HCT116 (cell line): ENCODE measurements at regions not wholly inside any gene's neighbourhood (a gene's known extent, or its start where the extent isn't known, plus 50 kb on each side); places are given as distances from the start of the nearest gene placed in this dataset.

ENCODE experiments used
- ATAC-seq: fragments of 200-7000 bp; cut with Tn5 transposase; 2 replicates; pipeline ENCODE4 v1.9.1; 2020; ENCODE audit warnings: mild to moderate bottlenecking, moderate library complexity
- BruUV-seq: library from RNA; stranded (reverse); fragments of 400-500 nt; replicated peaks from 2 replicates; lab custom pipeline; 2021; lab: Mats Ljungman, UMichigan
- CTCF ChIA-PET: fragments of 300-600 bp; sonication (Branson Sonifier 250); formaldehyde crosslinking; loops from one replicate; lab custom pipeline; 2021; ENCODE audit warnings: antibody characterized with exemption; lab: Charles Lee
- POLR2A ChIA-PET: fragments of 300-600, 350-600 bp; sonication (Branson Sonifier 250); formaldehyde crosslinking; loops from one replicate; lab custom pipeline; 2021; ENCODE audit warnings: antibody characterized with exemption; lab: Charles Lee
- RAD21 ChIA-PET, 2 experiments: fragments of 300-600 bp; sonication (Branson Sonifier 250); formaldehyde crosslinking; loops; one replicate each; lab custom pipeline; 2023; ENCODE audit warnings: low total read pairs in 2 of 2; ENCODE audit not compliant: uncharacterized antibody in 2 of 2, unreplicated experiment in 2 of 2, low non-redundant PET in 1 of 2; lab: Charles Lee
- DNase-seq: peaks from one replicate; pipeline ENCODE4 v3.0.0-alpha.2; 2010; ENCODE audit warnings: low read depth, low spot score
- H2AFZ ChIP-seq: fragments of 200-600 bp; shearing (Covaris generic), sonication (generic); 2 replicates; pipeline ENCODE4 v1.6.1; 2017; ENCODE audit warnings: low read depth, mixed run types, mixed read lengths, antibody characterized with exemption, low read length; ENCODE audit not compliant: poor library complexity, severe bottlenecking
- H3K27ac ChIP-seq: 2 replicates; pipeline ENCODE4 v1.5.1; 2012; ENCODE audit warnings: low read depth, low read length
- H3K27me3 ChIP-seq: fragments of 200-600 bp; sonication (generic); 2 replicates; pipeline ENCODE4 v1.6.1; 2016; ENCODE audit warnings: mixed run types, low read length, mixed read lengths; ENCODE audit not compliant: insufficient read depth
- H3K36me3 ChIP-seq, 2 experiments: fragments of 200-500 bp in 1 of 2; fragments of 200-600 bp in 1 of 2; sonication (Bioruptor generic) in 1 of 2; sonication (generic) in 1 of 2; 2 replicates each; pipeline versions ENCODE4 v1.5.1 to v1.6.1; 2014 to 2016; ENCODE audit warnings: low read length in 2 of 2, inconsistent platforms in 1 of 2, mixed read lengths in 1 of 2, mixed run types in 1 of 2; ENCODE audit not compliant: insufficient read depth in 2 of 2, control insufficient read depth in 1 of 2
- H3K4me1 ChIP-seq, 2 experiments: fragments of 200-600 bp in 1 of 2; sonication (generic) in 1 of 2; 2 replicates each; pipeline versions ENCODE4 v1.5.1 to v1.6.1; 2012 to 2017; ENCODE audit warnings: low read length in 2 of 2, inconsistent platforms in 1 of 2, mild to moderate bottlenecking in 1 of 2, mixed read lengths in 1 of 2, mixed run types in 1 of 2, moderate library complexity in 1 of 2; ENCODE audit not compliant: insufficient read depth in 2 of 2, control insufficient read depth in 1 of 2
- H3K4me2 ChIP-seq: fragments of 200-600 bp; sonication (generic); 2 replicates; pipeline ENCODE4 v1.6.1; 2017; ENCODE audit warnings: mixed run types, low read length, mixed read lengths
- H3K4me3 ChIP-seq, 2 experiments: fragments of 200-600 bp in 1 of 2; sonication (generic) in 1 of 2; replicated peaks in 1 of 2; 2 replicates each; pipeline ENCODE4 v1.5.1; 2011 to 2016; ENCODE audit warnings: low read length in 2 of 2, control low read depth in 1 of 2, low read depth in 1 of 2, mild to moderate bottlenecking in 1 of 2, mixed read lengths in 1 of 2, mixed run types in 1 of 2
- H3K79me2 ChIP-seq: fragments of 200-600 bp; sonication (generic); 2 replicates; pipeline ENCODE4 v1.6.1; 2017; ENCODE audit warnings: mild to moderate bottlenecking, mixed run types, low read length, moderate library complexity, mixed read lengths; ENCODE audit not compliant: insufficient read depth
- H3K9ac ChIP-seq: fragments of 200-600 bp; sonication (generic); 2 replicates; pipeline ENCODE4 v1.6.1; 2016; ENCODE audit warnings: low read length, mixed read lengths
- H3K9me2 ChIP-seq: fragments of 200-600 bp; sonication (generic), shearing (Covaris generic); 2 replicates; pipeline ENCODE4 v1.6.1; 2017; ENCODE audit warnings: mixed run types, mild to moderate bottlenecking, moderate library complexity; ENCODE audit not compliant: insufficient read depth
- H3K9me3 ChIP-seq, 2 experiments: fragments of 200-500 bp in 1 of 2; fragments of 200-600 bp in 1 of 2; sonication (Bioruptor generic) in 1 of 2; sonication (generic) in 1 of 2; 2 replicates each; pipeline ENCODE4 v1.6.1; 2014 to 2017; ENCODE audit warnings: low read length in 2 of 2, mixed read lengths in 2 of 2, inconsistent platforms in 1 of 2, low read depth in 1 of 2, mild to moderate bottlenecking in 1 of 2, mixed run types in 1 of 2, moderate library complexity in 1 of 2; ENCODE audit not compliant: control insufficient read depth in 1 of 2, insufficient read depth in 1 of 2
- H4K20me1 ChIP-seq: fragments of 200-600 bp; sonication (generic), shearing (Covaris generic); 2 replicates; pipeline ENCODE4 v1.6.1; 2017; ENCODE audit warnings: mixed run types, mild to moderate bottlenecking, moderate library complexity; ENCODE audit not compliant: insufficient read depth
- ATF3 ChIP-seq: IDR thresholded peaks from 2 replicates; pipeline ENCODE4 v1.6.1; 2012
- CBX3 ChIP-seq: IDR thresholded peaks from 2 replicates; pipeline ENCODE4 v1.6.1; 2012; ENCODE audit warnings: low read depth
- CTCF ChIP-seq, 3 experiments: fragments of 200-600 bp in 1 of 3; sonication (generic) in 1 of 3; IDR thresholded peaks in 2 of 3; conservative IDR thresholded peaks in 1 of 3; 2 replicates each; pipeline ENCODE4 v1.5.1; 2012 to 2017; ENCODE audit warnings: low read depth in 2 of 3, low read length in 2 of 3, antibody characterized with exemption in 1 of 3, borderline replicate concordance in 1 of 3, control low read depth in 1 of 3, mild to moderate bottlenecking in 1 of 3, mixed read lengths in 1 of 3, mixed run types in 1 of 3, moderate library complexity in 1 of 3; ENCODE audit not compliant: insufficient read depth in 1 of 3
- EGR1 ChIP-seq: IDR thresholded peaks from 2 replicates; pipeline ENCODE4 v1.6.1; 2012; ENCODE audit warnings: low read depth
- ELF1 ChIP-seq: IDR thresholded peaks from 2 replicates; pipeline ENCODE4 v1.6.1; 2012; ENCODE audit warnings: low read depth, borderline replicate concordance
- EZH2 ChIP-seq: fragments of 200-600 bp; sonication (generic); IDR thresholded peaks from 2 replicates; pipeline ENCODE4 v1.6.1; 2017; ENCODE audit warnings: antibody characterized with exemption, mixed run types
- EZH2phosphoT487 ChIP-seq: fragments of 200-600 bp; IDR thresholded peaks from 2 replicates; pipeline ENCODE4 v1.6.1; 2018; ENCODE audit warnings: antibody characterized with exemption, borderline replicate concordance
- RAD21 ChIP-seq: IDR thresholded peaks from 2 replicates; pipeline ENCODE4 v1.6.1; 2012; ENCODE audit warnings: low read depth, mild to moderate bottlenecking
- REST ChIP-seq: IDR thresholded peaks from 2 replicates; pipeline ENCODE4 v1.6.1; 2012; ENCODE audit warnings: low read depth
- SRF ChIP-seq: IDR thresholded peaks from 2 replicates; pipeline ENCODE4 v1.6.1; 2012; ENCODE audit warnings: low read depth
- TCF7L2 ChIP-seq: IDR thresholded peaks from 2 replicates; pipeline ENCODE4 v1.7.0; 2011; ENCODE audit warnings: borderline replicate concordance, inconsistent platforms; ENCODE audit not compliant: insufficient read depth, insufficient read length; ENCODE audit errors: extremely low read depth
- YY1 ChIP-seq: IDR thresholded peaks from 2 replicates; pipeline ENCODE4 v1.6.1; 2011; ENCODE audit warnings: low read length, low read depth, moderate library complexity, mild to moderate bottlenecking; ENCODE audit not compliant: insufficient replicate concordance; ENCODE audit errors: extremely low read depth
- ZBTB33 ChIP-seq: IDR thresholded peaks from 2 replicates; pipeline ENCODE4 v1.6.1; 2011; ENCODE audit warnings: mild to moderate bottlenecking, low read length, moderate library complexity; ENCODE audit not compliant: insufficient replicate concordance; ENCODE audit errors: extremely low read depth
- ZNF274 ChIP-seq: fragments of 200-500 bp; sonication (Bioruptor generic); IDR thresholded peaks from 2 replicates; pipeline ENCODE4 v1.6.1; 2014; ENCODE audit warnings: mild to moderate bottlenecking, low read depth, low read length, inconsistent platforms
- intact Hi-C: fragments of 100-400 bp; cut with micrococcal nuclease; formaldehyde crosslinking; loops from 2 replicates; pipeline ENCODE4 v1.10.0; 2022

- Histone ChIP-seq H4K20me1 (no peaks in the 10 kb centered on the region), H3K36me3 (no peaks in the 10 kb centered on the region)
These were observed 208.7 kb upstream of the KCTD3 start for GRCh38 chr1:215358356-215358755.

More at GRCh38 chr1:215358356-215358755, 208.7 kb upstream of the KCTD3 start:
- Histone ChIP-seq H3K4me3 (no peak overlapping the region), H2AFZ (no peak overlapping the region), H3K27me3 (no peaks in the 10 kb centered on the region)
- TF ChIP-seq TCF7L2 (no peak), CBX3 (no peak), SRF (no peak), ZBTB33 (no peak), YY1 (no peak), ZNF274 (no peak), ELF1 (no peak), EGR1 (no peak), ATF3 (no peak), CTCF (IDR thresholded peaks at IDR 0.05 in 2 of 3, conservative IDR thresholded peaks at IDR 0.05 in 1 of 3; ENCODE audit: borderline replicate concordance in 1 of 3, insufficient read depth in 1 of 3, low read depth in 2 of 3, low read length in 2 of 3) (no peak), RAD21 (no peak), REST (no peak), EZH2 (no peak), EZH2phosphoT487 (no peak)
- TF ChIP-seq, all 23 proteins: peak for 0
- intact Hi-C loops = no loop called here
- ChIA-PET RAD21 (no interaction called here), POLR2A (no interaction called here), CTCF (no interaction called here)
- Histone ChIP-seq H3K4me1 (no peaks in the 10 kb centered on the region), H3K79me2 (no peaks in the 10 kb centered on the region), H3K4me2 (no peak overlapping the region), H3K9me3 (no peaks in the 10 kb centered on the region), H3K9ac (no peak overlapping the region), H3K9me2 (no peaks in the 10 kb centered on the region), H3K27ac (no peak overlapping the region)
- BruUV-seq = no TSS peak
- ATAC-seq (no peak), DNase-seq (no peak)
